ENCODE measurements at regions not wholly inside any gene's neighbourhood (a gene's known extent, or its start where the extent isn't known, plus 50 kb on each side); places are given as distances from the start of the nearest gene placed in this dataset.

DNA sequence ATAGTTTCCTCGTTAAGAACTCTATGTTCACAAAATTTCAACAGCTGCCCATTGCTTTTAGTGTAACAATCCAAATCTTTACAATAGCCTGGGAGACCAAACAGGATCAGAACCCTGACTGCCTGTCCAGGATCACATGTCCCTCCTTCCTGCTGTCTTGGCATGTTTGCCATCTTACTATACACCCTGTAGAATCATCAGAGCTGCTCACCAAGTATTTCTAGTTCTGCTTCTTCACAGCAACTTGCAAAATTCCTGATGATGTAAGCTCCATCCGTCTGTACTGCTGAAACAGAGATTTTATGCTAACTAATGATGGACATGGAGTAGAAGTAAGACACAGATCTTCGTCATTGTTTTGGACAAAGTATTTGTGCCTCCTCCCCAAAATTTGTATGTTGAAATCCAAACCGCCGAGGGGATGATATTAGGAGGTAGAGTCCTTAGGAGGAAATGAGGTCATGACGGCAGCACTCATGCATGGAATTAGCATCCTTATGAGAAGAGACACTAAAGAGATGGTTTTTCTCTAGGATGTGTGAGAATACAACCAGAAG lies 464.9 kb upstream of the BRINP1 start:
- no peak overlapping the region for H3K4me3 ChIP-seq (ENCODE audit: low read depth, low read length)
- TF ChIP-seq, protein P1, sequence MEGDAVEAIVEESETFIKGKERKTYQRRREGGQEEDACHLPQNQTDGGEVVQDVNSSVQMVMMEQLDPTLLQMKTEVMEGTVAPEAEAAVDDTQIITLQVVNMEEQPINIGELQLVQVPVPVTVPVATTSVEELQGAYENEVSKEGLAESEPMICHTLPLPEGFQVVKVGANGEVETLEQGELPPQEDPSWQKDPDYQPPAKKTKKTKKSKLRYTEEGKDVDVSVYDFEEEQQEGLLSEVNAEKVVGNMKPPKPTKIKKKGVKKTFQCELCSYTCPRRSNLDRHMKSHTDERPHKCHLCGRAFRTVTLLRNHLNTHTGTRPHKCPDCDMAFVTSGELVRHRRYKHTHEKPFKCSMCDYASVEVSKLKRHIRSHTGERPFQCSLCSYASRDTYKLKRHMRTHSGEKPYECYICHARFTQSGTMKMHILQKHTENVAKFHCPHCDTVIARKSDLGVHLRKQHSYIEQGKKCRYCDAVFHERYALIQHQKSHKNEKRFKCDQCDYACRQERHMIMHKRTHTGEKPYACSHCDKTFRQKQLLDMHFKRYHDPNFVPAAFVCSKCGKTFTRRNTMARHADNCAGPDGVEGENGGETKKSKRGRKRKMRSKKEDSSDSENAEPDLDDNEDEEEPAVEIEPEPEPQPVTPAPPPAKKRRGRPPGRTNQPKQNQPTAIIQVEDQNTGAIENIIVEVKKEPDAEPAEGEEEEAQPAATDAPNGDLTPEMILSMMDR (IDR thresholded peaks at IDR 0.05; ENCODE audit: insufficient read depth, low read length, missing control alignments), result no peak
- no peak for DNase-seq (ENCODE audit: low read depth, low spot score)
- ChIA-PET CTCF (no interaction called here), POLR2A (no interaction called here)

DNA sequence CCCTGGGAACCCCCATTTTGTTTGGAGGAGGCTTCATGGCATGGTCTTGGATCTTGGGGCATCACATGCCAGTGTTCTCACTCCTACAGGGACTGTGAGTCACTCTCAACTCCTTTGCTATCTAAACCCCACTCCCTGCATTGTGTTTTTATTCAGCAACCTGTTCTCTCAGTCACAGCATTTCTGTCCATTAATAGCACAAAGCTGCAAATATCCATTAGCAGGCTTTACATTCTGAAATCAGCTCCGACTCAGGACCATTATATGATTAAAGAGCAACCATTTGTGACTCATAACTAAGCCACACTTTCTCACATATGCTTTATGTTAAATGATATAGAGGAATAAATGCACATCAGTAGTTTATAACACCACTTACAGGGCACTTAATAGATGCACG lies 462.1 kb upstream of the BRINP1 start:
- DNase-seq (ENCODE audit: low read depth, low spot score), result no peak
- POLR2A ChIA-PET, result no interaction called here
- TF ChIP-seq, protein P1 (IDR thresholded peaks at IDR 0.05; ENCODE audit: insufficient read depth, low read length, missing control alignments), result no peak
- H3K4me3 ChIP-seq (ENCODE audit: low read depth, low read length), result no peak overlapping the region
- CTCF ChIA-PET, result no interaction called here

DNA sequence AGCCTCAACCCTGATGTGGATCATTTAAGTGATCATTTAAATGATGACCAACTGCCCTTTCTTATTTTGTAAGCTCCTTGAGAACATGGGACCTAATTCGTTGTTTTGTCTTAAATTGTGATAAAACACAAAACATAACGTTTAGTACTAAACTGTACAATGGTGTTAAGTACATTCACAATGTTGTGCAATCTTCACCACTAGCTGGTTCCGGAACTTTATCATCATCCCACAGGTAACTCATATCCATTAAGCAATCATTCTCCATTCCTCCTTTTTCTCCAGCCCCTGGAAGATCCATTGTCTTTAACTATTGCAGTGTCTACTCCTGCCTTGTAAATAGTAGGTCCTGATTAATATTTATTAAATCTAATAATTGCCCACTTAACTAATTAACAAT lies 460.5 kb upstream of the BRINP1 start:
- CTCF ChIA-PET, result no interaction called here
- TF ChIP-seq, protein P1 (IDR thresholded peaks at IDR 0.05; ENCODE audit: insufficient read depth, low read length, missing control alignments), result no peak
- DNase-seq (ENCODE audit: low read depth, low spot score), result no peak
- POLR2A ChIA-PET, result no interaction called here
- no peak overlapping the region for H3K4me3 ChIP-seq (ENCODE audit: low read depth, low read length)

DNA sequence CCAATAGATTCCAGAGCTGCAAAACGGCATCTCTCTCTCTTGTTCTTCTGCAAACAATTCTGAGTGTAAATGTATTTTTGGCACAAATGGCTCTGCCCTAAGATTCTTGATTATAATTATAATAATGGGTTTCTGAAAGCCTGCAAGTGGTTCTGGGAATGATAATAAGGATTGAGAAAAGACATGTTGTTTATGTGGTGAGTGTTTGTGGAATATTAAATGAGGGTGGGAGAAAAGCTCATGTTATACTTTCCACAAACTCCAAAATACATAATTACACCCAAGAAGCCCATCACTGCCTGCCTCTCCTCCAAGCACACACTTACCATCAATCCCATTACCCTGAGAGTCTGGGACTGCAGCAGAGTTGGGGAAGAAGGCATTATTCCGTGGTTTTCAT lies 460.0 kb upstream of the BRINP1 start:
- H3K4me3 ChIP-seq (ENCODE audit: low read depth, low read length), result no peak overlapping the region
- ChIA-PET POLR2A (no interaction called here), CTCF (no interaction called here)
- no peak for DNase-seq (ENCODE audit: low read depth, low spot score)
- TF ChIP-seq, protein P1 (IDR thresholded peaks at IDR 0.05; ENCODE audit: insufficient read depth, low read length, missing control alignments), result no peak

DNA sequence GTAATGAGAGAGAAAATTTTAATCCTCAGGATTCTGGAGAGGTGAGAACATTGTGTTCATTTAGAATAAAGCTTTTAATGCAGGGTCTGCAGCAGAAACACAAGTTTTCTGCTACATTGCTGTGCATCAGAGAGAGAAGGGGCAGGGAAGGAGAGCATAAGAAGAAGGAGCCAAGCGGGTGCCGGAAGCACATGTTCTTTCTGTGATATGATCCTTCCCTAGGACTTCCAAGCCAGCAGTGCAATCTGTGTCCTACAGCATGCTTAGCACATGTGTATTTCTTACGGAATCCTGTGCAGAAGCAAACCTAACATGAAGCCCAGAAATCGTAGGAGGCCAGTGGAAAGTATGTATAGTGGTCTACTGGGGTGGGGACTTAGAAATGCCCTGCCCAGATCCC lies 458.3 kb upstream of the BRINP1 start:
- no peak overlapping the region for H3K4me3 ChIP-seq (ENCODE audit: low read depth, low read length)
- ChIA-PET CTCF (no interaction called here), POLR2A (no interaction called here)
- DNase-seq (ENCODE audit: low read depth, low spot score), result no peak
- TF ChIP-seq, protein P1 (IDR thresholded peaks at IDR 0.05; ENCODE audit: insufficient read depth, low read length, missing control alignments), result no peak

DNA sequence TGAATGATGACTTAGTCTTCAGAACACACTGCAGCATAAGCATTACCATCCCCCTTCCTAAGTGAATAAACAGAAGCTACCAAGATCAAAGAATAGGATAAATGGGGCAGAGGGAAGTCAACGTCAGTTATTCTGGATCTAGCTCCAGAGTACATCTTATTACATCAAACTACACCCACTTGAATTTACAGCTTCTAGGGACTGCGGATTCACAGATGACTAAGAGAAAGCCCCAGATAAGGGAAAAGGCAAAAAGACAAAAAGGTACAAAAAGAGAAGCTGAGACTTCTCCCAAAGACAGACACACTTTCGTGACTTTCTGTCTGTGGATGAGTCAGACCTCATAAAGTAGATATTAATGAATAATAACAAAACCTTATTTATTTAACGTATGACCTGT lies 457.9 kb upstream of the BRINP1 start:
- TF ChIP-seq, protein P1 (IDR thresholded peaks at IDR 0.05; ENCODE audit: insufficient read depth, low read length, missing control alignments), result no peak
- ChIA-PET POLR2A (no interaction called here), CTCF (no interaction called here)
- no peak for DNase-seq (ENCODE audit: low read depth, low spot score)
- H3K4me3 ChIP-seq (ENCODE audit: low read depth, low read length), result no peak overlapping the region
